NT2/D1 (cell line): ENCODE measurements at regions not wholly inside any gene's neighbourhood (a gene's known extent, or its start where the extent isn't known, plus 50 kb on each side); places are given as distances from the start of the nearest gene placed in this dataset.
"Not testable (repeated sequence)": the region's sequence is repeated elsewhere in the genome, so short reads cannot be mapped to it uniquely, and the experiment has no call there.

ENCODE experiments used
- SUZ12 ChIP-seq: IDR thresholded peaks from 2 replicates; pipeline ENCODE4 v1.6.1; 2011; ENCODE audit not compliant: insufficient read length, insufficient read depth; ENCODE audit errors: extremely low read depth
- YY1 ChIP-seq: IDR thresholded peaks from 2 replicates; pipeline ENCODE4 v1.6.1; 2011; ENCODE audit not compliant: insufficient read length, insufficient read depth

DNA sequence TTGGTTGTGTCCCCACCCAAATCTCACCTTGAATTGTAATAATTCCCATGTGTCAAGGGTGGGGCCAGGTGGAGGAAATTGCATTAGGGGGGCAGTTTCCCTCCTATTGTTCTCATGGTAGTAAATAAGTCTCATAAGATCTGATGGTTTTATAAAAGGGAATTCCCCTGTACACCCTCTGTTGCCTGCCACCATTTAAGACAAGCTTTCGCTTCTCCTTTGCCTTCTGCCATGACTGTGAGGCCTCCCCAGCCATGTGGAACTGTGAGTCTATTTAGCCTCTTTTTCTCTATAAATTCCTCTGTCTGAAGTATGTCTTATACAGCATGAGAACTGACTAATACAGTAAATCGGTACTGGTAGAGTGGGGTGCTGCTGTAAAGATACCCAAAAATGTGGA, 187.9 kb upstream of the CDKN2B start:
- TF ChIP-seq SUZ12, YY1: not testable (repeated sequence)
